GM12864 (cell line): ENCODE measurements at regions not wholly inside any gene's neighbourhood (a gene's known extent, or its start where the extent isn't known, plus 50 kb on each side); places are given as distances from the start of the nearest gene placed in this dataset.

Experiments
- DNase-seq: peaks from one replicate; pipeline ENCODE4 v3.0.0-alpha.2; 2011; ENCODE audit warnings: low read depth
- H3K4me3 ChIP-seq: 2 replicates; pipeline ENCODE4 v1.5.1; 2011; ENCODE audit warnings: mild to moderate bottlenecking, low read depth, low read length, control low read depth
- CTCF ChIP-seq: IDR thresholded peaks from 2 replicates; pipeline ENCODE4 v1.5.1; 2011; ENCODE audit warnings: low read depth, mild to moderate bottlenecking, moderate library complexity, low read length, control low read depth, inconsistent platforms; ENCODE audit errors: missing control alignments

DNA sequence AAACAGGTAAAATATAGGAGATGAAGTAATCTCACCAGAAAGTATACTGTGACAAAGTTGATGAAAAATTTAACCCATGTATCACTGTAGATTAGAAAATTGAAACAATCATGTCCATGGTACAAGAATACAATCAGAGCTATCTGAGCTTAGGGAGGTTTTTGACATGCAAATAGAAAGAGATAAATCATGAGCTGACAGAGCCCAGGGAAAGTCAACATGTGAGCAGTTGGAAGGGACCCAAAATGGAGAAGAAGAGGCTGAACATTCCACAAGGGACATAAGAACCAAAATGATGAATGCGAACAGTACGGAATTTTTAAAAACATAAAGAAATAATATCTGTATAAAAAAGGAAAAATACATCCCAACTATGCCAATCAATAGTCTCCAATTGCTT, 395.4 kb upstream of the CYRIA start:
- H3K4me3 ChIP-seq: no peak overlapping the region
- TF ChIP-seq CTCF: no peak
- DNase-seq: no peak

DNA sequence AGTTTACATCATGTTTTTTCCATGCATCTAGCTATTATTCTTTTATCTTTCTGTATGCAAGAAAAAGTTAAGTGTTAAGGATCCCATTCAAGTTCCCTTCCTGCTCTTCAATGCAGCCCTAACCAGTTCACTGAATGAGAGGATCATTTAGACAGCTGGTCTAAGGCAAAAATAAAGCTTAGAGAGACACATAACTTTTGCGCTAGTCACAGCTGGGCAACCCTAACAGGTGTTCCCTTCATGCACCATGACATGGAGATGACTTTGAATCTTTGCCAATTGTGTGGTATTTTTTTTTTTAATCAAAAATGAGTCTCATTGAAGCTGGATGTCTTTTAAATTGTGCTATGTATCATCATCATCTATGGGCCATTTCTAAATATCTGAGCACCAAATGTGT, 393.8 kb upstream of the CYRIA start:
- H3K4me3 ChIP-seq: no peak overlapping the region
- DNase-seq: no peak
- no peak for TF ChIP-seq CTCF

GRCh38 chr2:17058772-17059402, 393.3 kb upstream of the CYRIA start:
- no peak for DNase-seq
- H3K4me3 ChIP-seq: no peak overlapping the region
- TF ChIP-seq CTCF: no peak

DNA sequence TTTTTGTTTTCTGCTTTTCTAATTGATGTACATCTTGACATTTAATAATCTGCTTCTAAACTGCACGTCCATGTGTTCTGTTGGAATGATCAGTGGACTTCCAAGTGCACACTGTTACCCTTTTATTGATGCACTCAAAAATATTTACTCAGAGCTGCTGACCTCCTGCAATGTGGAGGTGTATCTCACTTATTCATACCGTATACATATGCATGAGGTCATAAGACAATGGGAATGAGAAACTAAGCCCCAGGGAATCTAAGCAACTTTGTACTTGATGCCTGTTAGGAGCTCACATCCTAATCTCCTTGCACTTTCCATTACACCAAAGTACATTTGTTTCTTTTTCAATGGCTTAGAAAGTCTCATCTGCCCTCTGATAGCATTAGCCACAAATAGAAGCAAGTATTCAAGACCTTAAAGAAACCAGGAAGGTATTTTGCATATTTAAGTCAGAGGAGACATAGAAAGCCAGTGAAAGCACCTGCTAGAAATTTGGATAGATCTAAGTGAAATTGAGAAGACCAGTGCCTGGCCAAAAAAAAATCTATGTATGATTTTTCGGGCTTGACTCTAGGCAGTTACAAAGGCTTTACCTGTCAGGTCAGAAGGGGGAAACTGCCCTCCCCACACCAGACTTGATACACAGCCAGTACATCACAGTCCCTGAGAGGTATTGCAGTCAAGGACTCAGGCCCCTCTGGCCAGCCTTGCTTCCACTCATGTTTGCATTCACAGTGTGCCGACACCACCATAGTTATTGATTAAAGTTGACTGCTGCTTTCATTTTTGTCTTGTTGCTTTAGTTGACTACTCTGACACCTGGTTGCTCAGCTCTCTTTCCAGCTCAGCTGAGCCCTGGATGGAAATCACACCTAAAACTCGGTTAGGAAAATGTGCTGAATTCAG, 391.7 kb upstream of the CYRIA start:
- no peak for DNase-seq
- no peak overlapping the region for H3K4me3 ChIP-seq
- no peak for TF ChIP-seq CTCF

- TF ChIP-seq CTCF: no peak
- no peak overlapping the region for H3K4me3 ChIP-seq
- DNase-seq: no peak
Measured at GRCh38 chr2:17056236-17056635, 390.6 kb upstream of the CYRIA start.

DNA sequence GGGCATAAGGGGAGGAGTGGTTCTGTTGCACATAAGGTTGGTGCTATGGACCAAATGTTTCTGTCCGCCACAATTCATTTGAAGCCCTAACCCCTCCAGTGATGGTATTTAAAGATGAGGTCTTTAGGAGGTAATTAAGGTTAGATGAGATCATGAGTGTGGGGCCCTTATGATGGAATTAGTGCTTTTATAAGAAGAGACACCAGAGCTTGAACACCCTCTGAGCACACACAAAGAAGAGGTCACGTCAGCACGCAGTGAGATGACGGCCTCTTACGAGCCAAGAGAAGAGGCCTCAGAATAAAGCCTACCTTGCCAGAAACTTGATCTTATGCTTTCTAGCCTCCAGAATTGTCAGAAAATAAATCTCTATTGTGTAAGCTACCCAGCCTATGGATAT, 386.4 kb upstream of the CYRIA start:
- DNase-seq: no peak
- TF ChIP-seq CTCF: no peak
- H3K4me3 ChIP-seq: no peak overlapping the region
